ENCODE measurements at regions not wholly inside any gene's neighbourhood (a gene's known extent, or its start where the extent isn't known, plus 50 kb on each side); places are given as distances from the start of the nearest gene placed in this dataset.

- H3K23ac ChIP-seq (ENCODE audit: insufficient read length, low read depth, low read length) = no peak overlapping the region
- H3K23me2 ChIP-seq (ENCODE audit: insufficient read length, low read depth, low read length, poor library complexity, severe bottlenecking) = no peaks in the 10 kb centered on the region
- DNase-seq = no peak
- no peak overlapping the region for H2BK15ac ChIP-seq (ENCODE audit: low read depth, low read length)
- no peak overlapping the region for H3T11ph ChIP-seq (ENCODE audit: low read length)
- H3K9me3 ChIP-seq (ENCODE audit: control insufficient read depth, low read depth, low read length) = peaks cover 5% of the 10 kb centered on the region
- H2BK20ac ChIP-seq (ENCODE audit: low read depth, low read length, poor library complexity, severe bottlenecking) = no peak overlapping the region
- no peak overlapping the region for H4K91ac ChIP-seq (ENCODE audit: insufficient read length, low read depth, low read length)
- H3K27ac ChIP-seq (ENCODE audit: insufficient read length, low read depth, low read length) = no peak overlapping the region
- no peak overlapping the region for H3K56ac ChIP-seq (ENCODE audit: insufficient read length, low read depth, low read length)
- no peak overlapping the region for H3K4ac ChIP-seq (ENCODE audit: low read depth, low read length)
- Mint-ChIP-seq H3K27ac (peak overlapping the region; percentile 5 to 92 (median 10); a peak in 6 of 7 replicates), H3K4me3 (no peak overlapping the region), H3K27me3 (ENCODE audit: low read depth) (no peaks in the 10 kb centered on the region; the same call in 1 of the 2 replicates), H3K36me3 (ENCODE audit: insufficient read depth in 1 of 3, low read depth in 3 of 3) (peaks cover 2 to 5% (median 4%) of the 10 kb centered on the region in 3 experiments; a peak in 4 of 7 replicates), H3K9me3 (peaks cover 3 to 8% of the 10 kb centered on the region in 2 experiments; a peak in 4 of 5 replicates), H3K4me1 (peaks cover 15 to 16% of the 10 kb centered on the region in 2 experiments)
- H3K79me1 ChIP-seq (ENCODE audit: insufficient read depth, low read depth, low read length, poor library complexity, severe bottlenecking) = no peaks in the 10 kb centered on the region
- WGBS (ENCODE audit: extremely low coverage, insufficient read length, low lambda C conversion rate) = no CpG with 5 or more reads among the region's 4 CpGs
- no peak overlapping the region for H3K18ac ChIP-seq (ENCODE audit: insufficient read length, low read depth, low read length)
- H3K9ac ChIP-seq (ENCODE audit: extremely low read depth, insufficient read length, low read length) = no peak overlapping the region
- no peak overlapping the region for H2AK5ac ChIP-seq (ENCODE audit: insufficient read length, low read length)
- no peaks in the 10 kb centered on the region for H3K79me2 ChIP-seq (ENCODE audit: insufficient read depth, low read length)
- H3K4me1 ChIP-seq (ENCODE audit: insufficient read depth, low read length) = peaks cover 5% of the 10 kb centered on the region; the same call in 1 of the 2 replicates
- no peak overlapping the region for H2BK120ac ChIP-seq (ENCODE audit: low read depth, low read length, poor library complexity, severe bottlenecking)
- H2BK12ac ChIP-seq (ENCODE audit: insufficient read length, low read depth, low read length) = no peak overlapping the region
- no peak overlapping the region for H4K8ac ChIP-seq (replicated peaks; ENCODE audit: insufficient read length, low read depth, low read length)
- no peaks in the 10 kb centered on the region for H3K27me3 ChIP-seq (ENCODE audit: insufficient read depth, low read length)
- peak overlapping the region; percentile 73; the same call in 1 of the 2 replicates for H3K14ac ChIP-seq (ENCODE audit: insufficient read depth, low read length)
- H2AFZ ChIP-seq (ENCODE audit: low read length) = peak overlapping the region; percentile 79
- no peak overlapping the region for H2BK5ac ChIP-seq (ENCODE audit: insufficient read length, low read length)
- TF ChIP-seq CTCF (conservative IDR thresholded peaks at IDR 0.05) = no peak
- H3K4me2 ChIP-seq (ENCODE audit: insufficient read depth, insufficient read length, low read length) = no peak overlapping the region
- no peak overlapping the region for H4K5ac ChIP-seq (ENCODE audit: insufficient read length, low read depth, low read length)
- no peaks in the 10 kb centered on the region for H4K20me1 ChIP-seq (ENCODE audit: control insufficient read depth, insufficient read depth, insufficient read length)
These were observed 82.9 kb upstream of the NHS start for GRCh38 chrX:17292111-17292527.

All from H9 (cell line).